NCI-H2196 treated with DMSO at 0.1 percent for 48 hours (cell line): ENCODE measurements at regions not wholly inside any gene's neighbourhood (a gene's known extent, or its start where the extent isn't known, plus 50 kb on each side); places are given as distances from the start of the nearest gene placed in this dataset.
"Not testable (repeated sequence)": the region's sequence is repeated elsewhere in the genome, so short reads cannot be mapped to it uniquely, and the experiment has no call there.

Experiments used
- DNase-seq: peaks from one replicate; lab custom pipeline; 2025; ENCODE audit not compliant: unreplicated experiment; lab: John Stamatoyannopoulos, UW

- DNase-seq = no peak
Observed at GRCh38 chr2:36168115-36168514, 187.5 kb upstream of the CRIM1 start.

- no peak for DNase-seq
Observed at GRCh38 chr2:36165132-36165531, 190.4 kb upstream of the CRIM1 start.

- no peak for DNase-seq
Observed at GRCh38 chr2:36163520-36164254, 191.9 kb upstream of the CRIM1 start.

DNA sequence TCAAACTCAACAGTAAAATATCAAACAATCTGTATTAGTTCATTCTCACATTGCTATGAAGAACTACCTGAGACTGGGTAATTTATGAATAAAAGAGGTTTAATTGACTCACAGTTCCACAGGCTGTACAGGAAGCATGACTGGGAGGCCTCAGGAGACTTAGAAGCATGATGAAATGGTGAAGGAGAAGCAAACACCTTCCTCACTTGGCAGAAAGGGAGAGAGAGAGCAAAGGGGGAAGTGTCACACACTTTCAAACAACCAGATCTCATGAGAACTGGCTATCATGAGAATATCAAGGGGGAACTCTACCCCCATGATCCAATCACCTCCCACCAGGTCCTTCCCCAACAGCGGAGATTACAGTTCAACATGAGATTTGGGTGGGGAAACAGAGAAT is 198.5 kb upstream of the CRIM1 start:
- not testable (repeated sequence) for DNase-seq

DNA sequence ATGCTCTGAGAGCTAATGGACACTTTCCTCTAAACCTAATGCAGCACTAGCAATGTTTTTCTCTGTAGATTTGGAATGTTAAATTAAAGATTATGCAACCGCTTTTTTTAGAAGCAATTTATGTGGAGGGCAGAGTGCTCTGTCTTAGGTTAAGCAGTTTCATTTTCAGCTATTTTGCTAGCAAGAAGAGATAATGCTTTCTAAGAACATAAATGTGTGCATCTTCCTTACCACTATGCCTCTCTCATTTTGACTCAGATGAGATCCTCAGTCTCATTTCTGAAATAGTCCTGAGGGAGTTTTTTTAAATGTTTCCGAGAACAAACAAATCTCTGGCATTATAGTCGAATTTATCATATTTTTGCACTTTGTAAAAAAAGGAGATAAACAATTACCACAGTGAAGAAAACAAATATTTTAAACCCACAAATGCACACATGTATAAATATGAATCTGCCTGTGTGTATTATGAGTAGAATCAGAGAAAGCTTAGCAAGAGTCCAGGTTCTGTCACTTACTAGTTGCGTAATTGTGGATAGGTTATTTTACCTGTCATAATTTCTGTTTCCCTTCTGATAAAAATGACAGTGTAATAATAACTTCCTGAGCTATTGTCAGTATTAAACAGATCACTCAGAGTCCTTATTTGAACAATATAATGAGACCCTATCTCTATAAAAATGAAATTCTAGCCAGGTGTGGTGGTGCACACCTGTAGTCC is 207.7 kb upstream of the CRIM1 start:
- DNase-seq = no peak

GRCh38 chr2:36146765-36147164 is 208.8 kb upstream of the CRIM1 start:
- DNase-seq = no peak

- DNase-seq = no peak
Observed at GRCh38 chr2:36140391-36140790, 215.2 kb upstream of the CRIM1 start.

- DNase-seq = no peak
Observed at GRCh38 chr2:36137612-36138011, 218.0 kb upstream of the CRIM1 start.

DNA sequence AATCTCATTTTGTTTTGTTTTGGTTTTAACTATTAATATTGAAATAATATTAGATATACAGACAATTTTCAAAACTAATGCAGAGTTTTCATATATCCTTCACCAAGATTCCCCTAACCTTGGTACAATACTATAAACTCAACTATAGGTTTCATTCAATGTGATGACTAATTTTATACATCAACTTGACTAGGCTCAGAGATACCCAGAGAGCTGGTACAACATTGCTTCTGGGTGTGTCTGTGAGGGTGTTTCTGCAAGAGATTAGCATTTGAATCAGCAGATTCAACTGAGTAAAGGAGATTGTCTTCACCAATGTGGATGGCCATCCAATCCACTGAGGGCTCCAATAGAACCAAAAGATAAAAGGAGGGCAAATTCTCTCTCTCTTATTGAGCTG is 221.3 kb upstream of the CRIM1 start:
- no peak for DNase-seq

- DNase-seq = no peak
Observed at GRCh38 chr2:36128359-36128758, 227.2 kb upstream of the CRIM1 start.

- DNase-seq = no peak
Observed at GRCh38 chr2:36125702-36126101, 229.9 kb upstream of the CRIM1 start.

- no peak for DNase-seq
Observed at GRCh38 chr2:36123995-36124394, 231.6 kb upstream of the CRIM1 start.

GRCh38 chr2:36097022-36097421 is 258.6 kb upstream of the CRIM1 start:
- DNase-seq = no peak

DNA sequence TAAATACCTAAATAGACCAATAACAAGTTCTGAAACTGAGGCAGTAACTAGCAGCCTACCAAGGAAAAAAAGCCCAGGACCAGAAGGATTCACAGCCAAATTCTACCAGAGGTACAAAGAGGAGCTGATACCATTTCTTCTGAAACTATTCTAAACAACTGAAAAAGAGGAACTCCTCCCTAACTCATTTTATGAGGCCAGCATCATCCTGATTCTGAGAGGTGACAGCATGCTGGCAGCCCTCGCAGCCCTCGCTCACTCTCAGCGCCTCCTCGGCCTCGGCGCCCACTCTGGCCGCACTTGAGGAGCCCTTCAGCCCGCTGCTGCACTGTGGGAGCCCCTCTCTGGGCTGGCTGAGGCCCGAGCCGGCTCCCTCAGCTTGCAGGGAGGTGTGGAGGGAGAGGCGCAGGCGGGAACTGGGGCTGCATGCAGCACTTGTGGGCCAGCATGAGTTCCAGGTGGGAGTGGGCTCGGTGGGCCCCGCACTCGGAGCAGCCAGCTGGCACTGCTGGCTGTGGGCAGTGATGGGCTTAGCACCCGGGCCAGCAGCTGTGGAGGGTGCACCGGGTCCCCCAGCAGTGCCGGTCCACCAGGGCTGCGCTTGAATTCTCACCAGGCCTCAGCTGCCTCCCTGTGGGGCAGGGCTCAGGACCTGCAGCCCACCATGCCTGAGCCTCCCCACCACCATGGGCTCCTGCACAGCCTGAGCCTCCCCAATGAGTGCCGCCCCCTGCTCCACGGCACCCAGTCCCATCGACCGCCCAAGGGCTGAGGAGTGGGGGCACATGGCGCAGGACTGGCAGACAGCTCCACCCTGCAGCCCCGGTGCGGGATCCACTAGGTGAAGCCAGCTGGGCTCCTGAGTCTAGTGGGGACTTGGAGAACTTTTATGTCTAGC is 263.5 kb upstream of the CRIM1 start:
- not testable (repeated sequence) for DNase-seq

- DNase-seq = no peak
Observed at GRCh38 chr2:36088716-36089328, 266.8 kb upstream of the CRIM1 start.

GRCh38 chr2:36087344-36087743 is 268.2 kb upstream of the CRIM1 start:
- DNase-seq = no peak

GRCh38 chr2:36079793-36080192 is 275.8 kb upstream of the CRIM1 start:
- DNase-seq = no peak

DNA sequence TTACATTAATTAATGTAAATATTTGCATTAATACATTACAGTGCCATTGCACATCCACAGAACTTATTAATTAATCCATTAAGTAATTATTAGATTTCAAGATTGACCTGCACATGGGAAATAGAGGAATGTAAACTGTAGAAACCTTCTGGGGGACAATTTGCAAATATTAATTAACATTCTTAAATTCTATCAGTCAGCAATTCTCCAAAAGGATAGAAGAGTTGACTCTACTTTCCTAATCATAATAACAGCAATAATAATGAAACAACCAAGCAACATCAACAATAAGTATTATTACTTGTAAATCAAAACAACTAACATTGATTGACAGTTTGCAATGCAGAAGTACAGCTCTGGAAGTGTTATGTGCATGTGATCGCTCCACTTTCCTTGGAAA is 281.6 kb upstream of the CRIM1 start:
- DNase-seq = no peak

GRCh38 chr2:36071698-36072097 is 283.9 kb upstream of the CRIM1 start:
- no peak for DNase-seq

- no peak for DNase-seq
Observed at GRCh38 chr2:36069074-36069473, 286.5 kb upstream of the CRIM1 start.

GRCh38 chr2:36068086-36068485 is 287.5 kb upstream of the CRIM1 start:
- DNase-seq = no peak
